Myocyte (in vitro differentiated cells): ENCODE measurements at regions not wholly inside any gene's neighbourhood (a gene's known extent, or its start where the extent isn't known, plus 50 kb on each side); places are given as distances from the start of the nearest gene placed in this dataset.
"Not testable (repeated sequence)": the region's sequence is repeated elsewhere in the genome, so short reads cannot be mapped to it uniquely, and the experiment has no call there.

Source experiments
- DNase-seq: peaks from one replicate; pipeline ENCODE4 v3.0.0-alpha.2; 2012; ENCODE audit warnings: low read depth

DNA sequence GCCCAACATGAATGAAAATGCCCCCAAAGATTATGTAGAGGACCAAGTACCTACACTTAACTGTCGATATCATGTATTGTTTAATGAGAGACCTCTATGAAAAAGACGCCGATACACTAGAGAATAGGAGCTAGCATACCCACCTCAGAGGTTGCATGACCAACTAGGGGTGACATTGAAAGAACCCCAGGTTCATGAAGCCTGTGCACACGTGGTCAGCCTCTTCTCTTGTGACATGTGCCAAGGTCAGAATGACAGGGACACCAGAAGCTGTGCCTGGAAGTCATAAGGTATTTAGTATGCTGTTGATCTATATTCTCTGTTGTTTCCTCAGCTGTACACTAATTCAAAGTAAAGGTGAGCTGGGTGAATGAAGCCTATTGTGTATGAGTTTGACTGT lies 1594.1 kb downstream of the EFNA5 start:
- DNase-seq, result no peak

GRCh38 chr5:106072208-106072607 lies 1598.5 kb downstream of the EFNA5 start:
- no peak for DNase-seq

- DNase-seq, result no peak
Measured at GRCh38 chr5:106047341-106047740, 1623.4 kb downstream of the EFNA5 start.

GRCh38 chr5:106032069-106032468 lies 1638.7 kb downstream of the EFNA5 start:
- not testable (repeated sequence) for DNase-seq

DNA sequence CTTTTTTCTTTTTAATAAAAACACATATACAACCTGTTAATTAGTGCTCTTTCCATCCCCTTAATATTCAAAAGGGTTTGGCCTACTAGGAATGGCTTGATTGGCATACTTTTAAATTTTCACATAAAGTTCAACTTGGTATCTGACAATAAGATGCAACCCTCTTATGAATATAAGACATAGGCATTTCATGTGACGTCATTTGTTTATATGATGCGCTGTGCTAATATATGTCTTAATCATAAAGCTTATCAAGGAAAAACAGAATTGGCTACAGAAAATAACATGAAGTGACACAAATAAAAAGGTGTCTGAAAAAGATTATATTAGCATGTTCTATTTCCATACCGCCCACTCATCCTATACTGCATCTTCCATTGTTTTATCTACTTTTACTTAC lies 1642.4 kb downstream of the EFNA5 start:
- no peak for DNase-seq

- no peak for DNase-seq
Measured at GRCh38 chr5:106020894-106021293, 1649.8 kb downstream of the EFNA5 start.

- peak; percentile 4 for DNase-seq
Measured at GRCh38 chr5:106019261-106019660, 1651.5 kb downstream of the EFNA5 start.

- DNase-seq, result no peak
Measured at GRCh38 chr5:106017243-106017857, 1653.4 kb downstream of the EFNA5 start.

DNA sequence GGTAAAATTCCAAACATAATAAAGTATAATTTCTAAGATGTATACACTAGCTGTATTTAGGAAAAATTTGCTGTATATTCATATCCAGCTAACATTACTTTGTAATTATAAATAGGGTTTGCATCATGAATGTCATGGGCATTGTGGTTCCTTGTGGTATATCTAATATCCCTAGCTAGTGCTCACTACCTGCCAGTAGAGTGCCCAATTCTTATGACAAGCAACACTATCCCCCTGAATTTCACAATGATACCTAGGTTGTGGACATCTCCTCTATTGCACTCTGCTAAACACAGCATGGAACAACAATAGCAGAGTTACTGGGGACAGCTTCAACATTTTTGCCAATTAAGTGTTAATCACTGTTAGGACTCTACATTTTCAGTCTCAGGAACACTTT lies 1656.5 kb downstream of the EFNA5 start:
- DNase-seq, result no peak

DNA sequence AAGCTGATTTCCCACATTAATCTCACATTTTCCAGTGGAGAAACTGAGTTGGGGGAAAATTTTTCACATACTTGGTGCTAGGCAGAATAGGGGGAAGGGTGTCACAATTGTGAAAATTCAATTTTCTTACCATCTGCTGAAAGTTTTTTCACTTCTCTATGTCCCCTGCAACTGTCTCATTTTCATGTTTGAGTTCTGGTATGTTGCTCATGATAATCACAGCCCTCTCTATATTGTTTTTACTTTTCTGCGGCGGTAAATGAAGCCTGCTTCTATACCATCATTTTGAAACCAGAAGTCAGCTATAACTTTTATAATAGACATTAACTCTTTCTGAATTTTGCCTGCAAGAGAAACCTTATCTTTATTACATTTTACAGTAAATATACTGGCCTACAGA lies 1664.5 kb downstream of the EFNA5 start:
- DNase-seq, result no peak

DNA sequence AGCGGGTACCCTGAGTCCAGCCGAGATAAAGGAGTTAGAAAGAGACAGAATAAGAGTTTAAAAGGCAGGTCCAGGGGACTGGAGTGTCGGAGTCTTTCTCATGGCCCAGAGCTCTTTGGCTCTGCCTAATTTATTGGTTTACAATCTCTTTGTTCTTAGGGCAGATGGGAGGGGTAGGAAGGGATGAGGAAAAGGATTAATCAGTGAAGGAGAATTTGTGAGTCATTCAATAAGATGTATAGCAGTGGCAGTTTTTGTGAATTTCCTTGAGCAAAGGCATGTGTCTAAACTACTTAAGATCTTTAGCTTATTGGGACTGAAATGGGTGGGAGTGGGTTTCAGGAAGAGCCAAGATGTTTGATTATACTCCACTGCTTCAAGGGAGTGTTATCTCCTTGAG lies 1671.7 kb downstream of the EFNA5 start:
- DNase-seq, result not testable (repeated sequence)

DNA sequence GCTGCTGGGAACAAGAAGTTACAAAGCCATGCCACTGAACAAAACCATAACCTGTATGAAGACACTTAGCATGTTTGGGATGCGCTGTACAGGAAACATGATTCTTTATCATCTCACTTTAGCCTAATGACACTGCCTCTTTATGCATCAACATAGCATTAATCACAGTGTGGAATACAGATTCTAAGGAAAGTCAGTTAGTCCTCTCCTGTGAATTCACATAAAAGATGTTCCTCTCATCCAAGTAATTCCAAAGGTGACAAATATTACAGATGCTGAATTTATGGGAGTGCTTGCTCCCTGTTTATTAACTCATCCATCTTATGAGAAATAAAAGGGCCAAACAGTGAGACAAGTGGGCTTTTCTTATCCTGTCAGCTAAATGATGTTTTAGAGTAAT lies 1677.7 kb downstream of the EFNA5 start:
- DNase-seq, result no peak

DNA sequence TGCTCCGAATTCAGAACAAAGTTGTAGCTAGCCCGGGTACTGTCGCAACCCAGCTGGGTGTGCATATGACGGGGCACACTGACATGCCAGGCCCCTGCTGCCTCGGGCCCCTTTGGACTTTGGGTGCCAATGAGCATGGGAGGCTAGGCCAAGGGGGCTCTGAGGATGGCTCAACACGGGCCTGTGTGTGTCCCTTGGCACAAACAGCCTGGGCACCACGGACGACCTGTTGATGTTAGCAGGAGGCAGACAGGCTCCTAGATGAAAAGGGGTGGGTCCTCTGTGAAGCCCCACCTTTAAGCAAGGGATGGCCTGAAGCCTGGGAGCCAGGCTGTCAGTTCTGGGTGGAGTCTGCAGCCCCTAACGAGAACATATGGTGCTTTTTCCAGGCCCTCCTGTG lies 1688.2 kb downstream of the EFNA5 start:
- no peak for DNase-seq

DNA sequence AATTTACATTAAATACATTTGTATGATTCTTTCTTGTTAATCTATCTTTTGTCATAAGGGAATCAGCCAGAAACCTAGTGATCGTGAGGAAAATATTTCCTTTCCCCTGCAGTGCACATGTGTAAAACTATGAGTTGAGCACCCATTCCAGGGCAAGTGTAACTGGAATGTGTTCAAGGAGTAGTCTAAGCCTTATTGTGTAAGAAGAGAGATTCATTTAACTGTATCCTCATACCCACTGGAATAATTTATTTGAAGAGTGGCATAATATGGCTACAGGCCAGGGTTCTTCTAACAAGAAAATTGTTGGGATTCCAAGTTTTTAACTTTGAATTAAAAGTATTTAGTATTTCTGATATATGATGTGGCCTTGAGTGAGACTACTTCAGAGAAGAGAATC lies 1692.7 kb downstream of the EFNA5 start:
- no peak for DNase-seq

DNA sequence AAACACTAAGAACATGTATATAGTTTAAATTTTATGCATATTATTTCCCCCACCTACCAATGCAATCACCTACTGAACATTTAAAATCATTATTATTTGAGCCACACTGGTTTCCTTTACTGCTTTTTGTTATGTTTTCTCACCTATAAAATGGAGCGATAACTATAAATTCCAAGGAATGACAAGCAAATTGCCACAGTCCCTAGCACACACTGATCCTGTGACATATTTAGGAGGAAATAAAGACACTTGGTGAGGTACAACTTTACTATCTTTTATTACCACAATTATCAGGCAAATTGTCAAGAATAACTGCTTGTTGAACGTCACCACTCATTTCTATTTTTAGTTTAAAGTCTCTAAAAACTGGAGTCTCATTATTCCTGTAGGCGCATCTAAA lies 1693.6 kb downstream of the EFNA5 start:
- no peak for DNase-seq

DNA sequence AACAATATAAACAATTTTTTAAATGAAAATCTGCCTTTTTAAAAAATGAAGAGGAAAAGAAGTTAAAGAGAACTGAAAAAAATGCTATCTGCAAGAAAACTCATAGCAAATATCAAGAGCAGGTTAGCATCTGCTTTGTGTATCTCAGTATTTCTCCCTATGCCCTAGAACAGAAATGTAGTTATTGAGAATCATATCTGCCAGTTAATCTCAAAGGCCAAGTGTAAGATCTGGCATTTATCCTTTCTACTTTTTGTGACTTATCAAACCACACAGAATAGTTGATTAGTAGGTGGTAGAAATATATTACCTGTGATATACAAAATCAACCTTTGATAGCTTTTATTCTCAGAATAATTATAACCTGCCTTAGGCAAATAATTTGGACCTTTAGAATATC lies 1699.8 kb downstream of the EFNA5 start:
- DNase-seq, result no peak

GRCh38 chr5:105968981-105969380 lies 1701.8 kb downstream of the EFNA5 start:
- DNase-seq, result no peak

DNA sequence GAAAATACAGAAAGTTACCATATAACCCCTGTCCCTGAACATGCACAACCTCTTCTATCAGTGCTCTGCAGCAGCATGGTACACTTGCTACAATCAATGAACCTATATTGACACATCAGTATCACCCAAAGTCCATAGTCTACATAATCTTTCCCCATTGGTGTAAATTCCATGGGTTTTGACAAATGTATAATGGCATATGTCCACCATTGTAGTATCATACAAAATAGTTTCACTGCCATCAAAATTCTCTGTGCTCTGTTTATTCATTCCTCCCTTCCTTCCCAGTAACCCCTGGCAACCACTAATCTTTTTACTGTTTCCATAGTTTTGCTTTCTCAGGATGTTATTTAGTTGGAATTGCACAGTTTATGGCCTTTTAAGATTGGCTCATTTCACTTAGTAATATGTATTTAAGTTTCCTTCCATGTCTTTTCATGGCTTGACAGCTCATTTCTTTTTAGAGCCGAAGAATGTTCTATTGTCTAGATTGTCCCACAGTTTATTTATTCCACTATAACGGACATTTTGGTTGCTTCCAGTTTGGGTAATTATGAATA lies 1707.0 kb downstream of the EFNA5 start:
- DNase-seq, result no peak

GRCh38 chr5:105961572-105961971 lies 1709.2 kb downstream of the EFNA5 start:
- DNase-seq, result no peak

DNA sequence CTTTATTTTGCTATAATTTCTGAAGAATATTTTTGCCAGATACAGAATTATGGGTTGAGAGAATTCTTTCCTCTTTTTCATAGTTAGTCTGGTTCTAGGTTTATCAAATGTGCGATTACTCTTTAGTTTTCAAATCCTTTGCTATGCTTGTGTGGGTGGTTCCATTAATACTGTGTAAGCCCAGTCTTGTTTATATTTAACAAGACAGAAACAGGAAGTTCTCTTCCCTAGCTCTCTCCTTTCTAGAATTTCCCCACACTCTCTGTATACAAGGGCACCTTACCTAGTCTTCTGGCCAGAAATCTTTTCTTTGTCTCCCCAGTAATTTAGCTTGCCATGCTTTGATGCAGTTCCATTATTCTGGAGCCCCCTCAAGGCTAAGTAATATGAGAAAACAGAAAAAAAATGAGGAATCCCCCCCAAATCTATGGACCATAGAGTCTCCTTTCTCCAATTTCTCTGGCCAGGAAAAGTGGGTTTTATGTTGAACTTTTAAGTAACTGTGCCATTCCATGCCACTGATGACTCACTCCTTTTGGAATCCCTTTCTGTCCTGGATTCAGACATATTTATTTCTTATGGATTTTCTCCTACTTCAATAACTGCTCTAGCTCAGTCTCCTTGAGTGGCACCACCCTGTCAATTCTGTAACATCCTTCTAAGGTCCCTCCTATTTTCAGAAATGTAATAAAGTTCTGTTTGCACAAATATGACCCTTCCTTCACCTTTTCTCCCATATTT lies 1714.1 kb downstream of the EFNA5 start:
- no peak for DNase-seq

GRCh38 chr5:105954341-105954740 lies 1716.4 kb downstream of the EFNA5 start:
- DNase-seq, result peak; percentile 15

DNA sequence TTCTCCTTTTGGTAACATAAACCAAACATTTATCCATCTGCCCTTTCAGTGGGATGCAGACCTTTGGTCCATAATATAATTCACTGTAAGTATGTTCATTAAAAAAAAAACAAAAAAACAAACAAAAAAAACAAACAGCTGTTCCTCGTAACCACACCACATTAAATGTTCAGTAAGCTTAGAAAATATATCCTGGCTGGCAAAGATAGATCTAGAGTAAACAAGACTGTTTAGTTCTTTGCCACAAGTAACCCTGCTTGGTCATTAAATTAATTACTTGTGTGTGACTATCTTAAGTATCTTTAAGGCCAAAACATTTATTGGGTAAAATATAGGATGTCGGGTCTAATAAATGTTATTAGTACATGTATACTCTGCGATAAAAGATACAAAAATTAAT lies 1717.1 kb downstream of the EFNA5 start:
- DNase-seq, result peak; percentile 10

GRCh38 chr5:105952875-105953274 lies 1717.9 kb downstream of the EFNA5 start:
- DNase-seq, result peak; percentile 77
